IPS-NIHi7 (cell line): ENCODE measurements at regions not wholly inside any gene's neighbourhood (a gene's known extent, or its start where the extent isn't known, plus 50 kb on each side); places are given as distances from the start of the nearest gene placed in this dataset.
"Not testable (repeated sequence)": the region's sequence is repeated elsewhere in the genome, so short reads cannot be mapped to it uniquely, and the experiment has no call there.

Experiments used
- DNase-seq: peaks from one replicate; pipeline ENCODE4 v3.0.0; 2012; ENCODE audit warnings: mixed read lengths; ENCODE audit errors: extremely low spot score

- DNase-seq, result no peak
These were observed 774.3 kb upstream of the TMEFF2 start for GRCh38 chr2:192969055-192969454.

DNA sequence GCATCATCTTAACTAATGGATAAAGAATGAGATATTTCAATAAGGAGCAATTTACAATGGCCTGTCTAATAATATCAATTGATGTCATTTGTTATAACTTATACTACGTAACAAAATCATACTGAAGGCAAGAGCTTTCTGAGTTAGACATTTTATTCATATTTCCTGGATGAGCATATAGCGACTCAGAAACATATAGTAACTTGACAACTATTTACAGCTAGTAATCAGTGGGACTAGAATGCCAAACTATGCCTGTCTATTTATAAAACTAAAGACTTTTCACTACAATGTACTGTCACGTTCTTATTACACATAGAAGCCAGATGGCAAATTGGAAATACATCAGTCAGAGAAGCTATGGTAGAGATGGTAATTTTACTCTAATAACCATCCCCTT lies 766.2 kb upstream of the TMEFF2 start:
- no peak for DNase-seq

DNA sequence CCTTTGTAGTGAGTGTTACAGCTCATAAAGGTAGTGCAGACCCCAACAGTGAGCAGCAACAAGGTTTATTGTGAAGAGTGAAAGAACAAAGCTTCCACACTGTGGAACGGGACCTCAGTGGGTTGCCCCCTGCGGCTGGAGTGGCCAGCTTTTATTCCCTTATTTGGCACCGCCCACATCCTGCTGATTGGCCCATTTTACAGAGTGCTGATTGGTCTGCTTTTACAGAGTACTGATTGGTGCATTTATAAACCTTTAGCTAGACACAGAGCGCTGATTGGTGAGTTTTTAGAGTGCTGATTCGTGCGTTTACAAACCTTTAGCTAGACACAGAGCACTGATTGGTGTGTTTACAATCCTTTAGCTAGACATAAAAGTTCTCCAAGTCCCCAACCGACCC lies 763.9 kb upstream of the TMEFF2 start:
- not testable (repeated sequence) for DNase-seq

- DNase-seq, result no peak
These were observed 762.7 kb upstream of the TMEFF2 start for GRCh38 chr2:192957425-192957824.

DNA sequence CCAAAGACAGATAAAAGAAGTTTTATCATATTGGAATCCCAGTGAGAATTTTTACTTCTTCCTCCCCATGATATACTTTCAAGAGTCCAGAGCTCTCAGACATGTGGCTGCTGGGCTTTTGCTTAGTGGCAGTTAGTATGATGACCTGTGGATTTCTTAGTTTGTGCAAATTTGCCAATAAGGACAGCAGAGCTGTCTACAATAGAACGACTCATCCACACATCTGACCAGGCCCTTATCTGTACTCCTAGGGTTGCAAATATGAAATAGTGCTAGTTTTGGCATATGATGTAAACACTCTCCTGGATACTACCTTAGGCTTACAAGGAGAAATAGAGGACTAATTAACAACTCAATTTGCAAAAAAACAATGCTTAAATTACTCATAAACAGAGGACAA lies 758.4 kb upstream of the TMEFF2 start:
- DNase-seq, result no peak

GRCh38 chr2:192952245-192952644 lies 757.5 kb upstream of the TMEFF2 start:
- no peak for DNase-seq

GRCh38 chr2:192948316-192948715 lies 753.6 kb upstream of the TMEFF2 start:
- DNase-seq, result no peak

GRCh38 chr2:192947352-192947751 lies 752.6 kb upstream of the TMEFF2 start:
- no peak for DNase-seq

DNA sequence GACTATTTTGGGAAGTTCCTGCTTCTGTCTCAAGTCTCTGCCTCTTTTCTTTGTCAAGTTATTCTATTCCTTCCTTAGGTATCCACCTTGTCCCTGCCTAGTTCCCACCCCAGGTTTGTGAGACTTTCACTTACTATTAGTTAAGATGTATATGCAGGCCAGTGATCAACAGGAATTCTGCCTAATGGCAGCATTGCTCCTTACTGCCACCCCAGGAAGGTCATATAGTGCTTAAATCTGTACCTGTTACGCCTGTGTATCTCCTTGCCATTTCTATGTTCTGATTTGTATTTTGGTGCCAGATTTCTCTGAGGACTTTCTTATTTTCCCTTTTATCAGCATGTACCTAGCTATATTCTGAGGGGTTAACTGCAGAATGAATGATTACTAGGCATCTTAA lies 746.0 kb upstream of the TMEFF2 start:
- no peak for DNase-seq

DNA sequence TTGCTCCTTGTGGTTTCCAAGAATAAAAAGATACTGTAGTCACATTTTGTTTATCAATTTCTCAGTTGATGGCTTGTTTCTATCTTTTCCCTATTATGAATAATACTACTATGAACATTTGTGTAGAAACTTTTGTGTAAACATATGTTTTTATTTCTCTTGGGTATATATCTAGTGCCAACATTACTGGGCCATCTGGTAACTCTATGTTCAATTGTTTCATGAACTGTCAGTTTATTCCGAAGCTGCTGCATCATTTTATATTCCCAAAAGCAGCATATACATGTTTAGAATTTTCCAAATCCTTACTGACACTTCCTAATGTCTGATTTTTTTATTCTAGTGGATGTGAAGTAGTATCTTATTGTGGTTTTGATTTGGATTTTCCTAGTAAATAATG lies 737.6 kb upstream of the TMEFF2 start:
- no peak for DNase-seq

- not testable (repeated sequence) for DNase-seq
These were observed 726.9 kb upstream of the TMEFF2 start for GRCh38 chr2:192921631-192922030.

DNA sequence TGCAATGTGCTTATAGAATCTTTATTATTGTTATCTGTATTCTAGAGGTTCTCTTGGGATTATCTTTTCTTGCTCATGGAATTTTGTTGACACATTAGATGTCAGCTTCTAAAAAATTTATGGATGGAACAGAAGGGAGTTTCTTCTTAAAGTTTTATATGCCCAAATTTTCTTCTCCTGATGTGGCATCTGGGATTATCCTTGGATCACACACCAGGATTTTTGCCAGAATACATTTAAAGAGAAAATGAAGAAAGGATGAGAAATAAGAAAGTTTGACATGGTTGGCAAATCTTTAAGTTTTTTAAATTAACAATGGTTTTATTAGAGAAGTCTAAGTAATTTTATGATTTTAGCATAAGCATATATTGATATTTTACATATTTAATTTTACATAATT lies 706.7 kb upstream of the TMEFF2 start:
- no peak for DNase-seq

DNA sequence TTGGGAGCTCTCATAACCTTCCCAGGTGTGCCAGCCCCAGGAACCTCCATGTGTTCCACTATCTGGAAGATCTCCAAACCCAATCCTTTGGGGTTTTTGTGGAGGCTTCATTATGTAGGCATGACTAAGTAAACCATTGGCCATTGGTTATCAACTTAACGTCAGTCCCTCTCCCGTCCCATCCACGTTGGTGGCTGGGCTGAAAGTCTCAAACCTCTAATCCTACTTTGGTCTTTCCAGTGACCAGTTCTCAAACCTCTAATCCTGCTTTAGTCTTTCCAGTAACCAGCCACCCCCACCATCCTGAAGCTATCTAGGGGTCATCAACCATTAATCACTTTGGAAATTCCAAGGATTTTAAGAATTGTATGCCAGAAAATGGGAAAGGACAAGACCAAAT lies 704.7 kb upstream of the TMEFF2 start:
- no peak for DNase-seq

DNA sequence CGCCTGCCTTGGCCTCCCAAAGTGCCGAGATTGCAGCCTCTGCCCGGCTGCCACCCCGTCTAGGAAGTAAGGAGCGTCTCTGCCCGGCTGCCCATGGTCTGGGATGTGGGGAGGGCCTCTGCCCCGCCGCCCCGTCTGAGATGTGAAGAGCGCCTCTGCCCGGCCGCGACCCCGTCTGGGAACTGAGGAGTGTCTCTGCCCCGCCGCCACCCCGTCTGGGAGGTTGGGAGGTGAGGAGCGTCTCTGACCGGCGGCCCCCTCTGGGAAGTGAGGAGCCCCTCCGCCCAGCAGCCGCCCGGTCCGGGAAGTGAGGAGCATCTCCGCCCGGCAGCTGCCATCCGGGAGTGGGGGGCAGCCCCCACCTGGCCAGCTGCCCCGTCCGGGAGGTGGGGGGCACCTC lies 699.2 kb upstream of the TMEFF2 start:
- not testable (repeated sequence) for DNase-seq

- no peak for DNase-seq
These were observed 693.4 kb upstream of the TMEFF2 start for GRCh38 chr2:192888109-192888508.

GRCh38 chr2:192887337-192887736 lies 692.6 kb upstream of the TMEFF2 start:
- DNase-seq, result no peak

DNA sequence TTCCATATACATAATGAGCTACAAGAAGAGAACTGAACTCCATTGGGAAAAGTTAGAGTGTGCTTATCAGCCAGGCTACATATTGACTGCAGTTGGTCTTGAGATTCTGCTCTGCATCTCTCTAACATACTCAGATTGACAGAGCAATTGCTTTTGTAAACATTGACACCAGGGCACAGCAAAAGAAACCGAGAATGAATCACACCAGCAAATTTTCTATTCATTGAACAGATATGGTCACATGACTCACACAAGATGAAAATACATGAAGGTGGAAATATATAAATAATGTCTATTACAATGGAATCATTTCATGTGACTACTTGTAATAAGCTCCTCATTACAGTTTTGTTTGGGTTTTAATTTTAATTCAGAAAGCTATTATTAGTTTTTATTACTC lies 691.9 kb upstream of the TMEFF2 start:
- DNase-seq, result no peak

DNA sequence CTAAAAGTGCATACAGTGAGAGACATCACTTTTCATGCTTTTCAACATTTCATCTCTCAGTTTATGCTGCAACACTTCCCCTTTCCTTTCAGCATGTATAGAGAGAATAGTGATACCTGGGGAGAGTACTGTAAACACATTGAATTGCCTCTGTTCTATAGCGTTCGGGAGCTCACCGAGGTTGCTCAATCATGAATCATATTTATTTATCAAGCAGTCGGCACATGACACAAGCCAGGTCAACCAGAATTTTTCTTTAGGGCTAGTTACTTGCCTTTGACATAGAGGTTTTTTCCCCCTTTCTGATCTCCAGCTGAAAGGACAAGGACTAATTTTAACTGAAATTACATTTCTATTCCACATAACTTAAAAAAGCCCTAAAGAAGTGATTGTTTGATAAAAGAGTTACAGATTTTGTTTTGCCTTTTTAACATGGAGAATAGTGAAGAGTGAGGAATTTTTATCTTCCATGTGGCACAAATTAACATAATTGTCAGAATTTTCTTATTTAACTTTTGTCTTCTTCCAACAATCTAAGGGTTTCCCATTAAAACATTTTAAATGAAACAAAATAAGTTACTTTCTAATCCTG lies 690.9 kb upstream of the TMEFF2 start:
- no peak for DNase-seq

DNA sequence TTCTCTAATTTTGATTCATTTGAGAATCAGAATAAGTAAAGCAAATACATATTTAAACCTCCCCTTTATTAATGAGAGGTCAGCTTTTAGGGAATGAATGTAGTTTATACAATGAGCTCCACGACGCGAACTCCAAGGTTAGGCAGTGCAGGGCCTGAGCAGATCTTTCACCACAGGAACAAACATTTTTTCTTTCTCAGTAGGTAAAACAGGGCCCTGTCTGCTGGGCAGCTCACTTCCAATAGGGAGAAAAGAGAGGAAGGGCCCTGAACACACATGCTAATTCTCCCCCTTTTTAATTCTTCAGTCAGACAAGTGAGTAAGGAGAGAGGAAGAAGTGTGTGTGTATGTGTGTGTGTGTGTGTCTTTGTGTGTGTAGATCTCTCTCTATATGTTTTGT lies 682.4 kb upstream of the TMEFF2 start:
- DNase-seq, result no peak

- DNase-seq, result no peak
These were observed 682.0 kb upstream of the TMEFF2 start for GRCh38 chr2:192876698-192877097.

DNA sequence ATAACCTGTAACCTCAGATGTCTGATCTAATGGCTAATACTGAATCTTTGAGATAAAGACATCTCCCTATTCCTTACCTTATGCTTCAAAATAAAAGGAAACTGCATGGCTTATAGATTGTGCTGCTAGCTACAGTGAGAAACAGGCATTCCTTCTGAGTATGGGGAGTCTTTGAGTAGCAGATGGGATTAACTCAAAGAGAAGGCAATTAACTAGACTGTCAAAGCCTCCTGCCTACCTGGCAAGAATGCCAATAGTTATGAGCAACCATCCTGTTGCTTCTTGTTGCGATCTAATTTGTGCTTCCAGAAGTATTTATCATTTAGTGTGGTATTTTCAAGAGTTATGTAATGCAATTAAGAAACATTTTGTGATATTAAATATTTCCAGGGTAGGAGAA lies 660.0 kb upstream of the TMEFF2 start:
- no peak for DNase-seq

DNA sequence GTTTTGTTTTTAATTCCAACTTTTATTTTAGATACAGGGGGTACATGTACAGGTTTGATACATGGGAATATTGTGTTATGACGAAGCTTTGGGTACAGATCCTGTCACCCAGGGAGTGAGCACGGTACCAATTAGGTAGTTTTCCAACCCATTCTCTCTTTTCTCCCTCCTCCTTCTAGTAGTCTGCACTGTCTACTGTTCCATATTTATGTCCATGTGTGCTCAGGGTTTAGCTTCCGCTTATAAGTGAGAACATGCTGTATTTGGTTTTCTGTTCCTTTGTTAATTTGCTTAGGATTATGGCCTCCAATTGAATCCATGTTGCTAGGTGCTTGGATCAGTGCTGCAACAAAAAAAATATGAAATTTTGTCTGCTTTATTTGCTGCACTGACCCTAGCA lies 659.3 kb upstream of the TMEFF2 start:
- DNase-seq, result no peak

- no peak for DNase-seq
These were observed 634.2 kb upstream of the TMEFF2 start for GRCh38 chr2:192828947-192829346.

DNA sequence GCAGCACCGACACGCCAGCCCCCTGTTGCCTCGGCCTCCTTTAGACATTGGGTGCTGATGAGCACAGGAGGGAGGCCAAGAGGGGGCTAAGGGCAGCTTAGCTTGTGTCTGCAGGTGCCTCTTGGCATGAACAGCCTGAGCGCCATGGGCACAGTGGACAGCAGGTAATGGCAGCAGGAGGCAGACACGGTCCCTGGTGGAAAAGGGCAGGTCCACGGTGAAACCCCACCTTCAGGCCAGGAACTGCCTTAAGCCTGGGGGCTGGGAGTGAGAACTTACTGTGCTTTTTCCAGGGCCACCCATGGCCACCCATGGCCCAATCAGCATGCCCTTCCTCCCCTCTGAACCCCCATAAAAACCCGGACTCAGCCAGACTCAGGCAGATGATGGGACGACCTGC lies 633.4 kb upstream of the TMEFF2 start:
- no peak for DNase-seq

DNA sequence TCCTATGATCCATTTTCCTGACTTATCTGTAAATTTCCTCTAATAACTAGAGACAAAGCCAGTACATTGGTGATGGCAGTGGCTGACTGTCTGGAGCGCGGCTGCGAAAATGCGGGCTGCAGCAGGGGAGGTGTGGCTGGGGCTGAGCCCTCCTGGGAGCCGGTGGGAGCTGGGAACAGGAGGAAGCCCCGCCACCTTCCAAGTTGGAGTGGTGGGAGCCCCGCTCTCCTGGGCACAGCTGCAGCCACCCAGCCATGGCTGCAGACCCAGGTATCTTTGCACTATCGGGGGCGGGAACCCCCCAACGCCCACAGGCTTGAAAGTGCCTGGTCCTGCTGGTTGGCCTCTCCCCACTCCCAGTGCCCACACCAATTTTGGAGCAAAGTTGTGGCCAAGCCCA lies 633.0 kb upstream of the TMEFF2 start:
- no peak for DNase-seq
